NT2/D1 (cell line): ENCODE measurements at regions not wholly inside any gene's neighbourhood (a gene's known extent, or its start where the extent isn't known, plus 50 kb on each side); places are given as distances from the start of the nearest gene placed in this dataset.
"Not testable (repeated sequence)": the region's sequence is repeated elsewhere in the genome, so short reads cannot be mapped to it uniquely, and the experiment has no call there.

ENCODE experiments used
- DNase-seq: peaks from one replicate; pipeline ENCODE4 v3.0.0-alpha.2; 2011; ENCODE audit warnings: low read depth, low spot score
- H3K27me3 ChIP-seq: 2 replicates; pipeline ENCODE4 v1.6.0; 2011; ENCODE audit warnings: mild to moderate bottlenecking; ENCODE audit not compliant: insufficient read length, insufficient read depth
- H3K36me3 ChIP-seq: 2 replicates; pipeline ENCODE4 v1.6.1; 2011; ENCODE audit warnings: mild to moderate bottlenecking, low read length, mixed read lengths; ENCODE audit not compliant: insufficient read depth, insufficient read length
- H3K4me1 ChIP-seq: 2 replicates; pipeline ENCODE4 v1.5.1; 2011; ENCODE audit not compliant: insufficient read depth, insufficient read length
- H3K4me3 ChIP-seq: 2 replicates; pipeline ENCODE4 v1.5.1; 2011; ENCODE audit warnings: low read depth; ENCODE audit not compliant: insufficient read length
- H3K9ac ChIP-seq: 2 replicates; pipeline ENCODE4 v1.6.0; 2011; ENCODE audit warnings: low read depth; ENCODE audit not compliant: insufficient read length
- H3K9me3 ChIP-seq: 2 replicates; pipeline ENCODE4 v1.5.1; 2011; ENCODE audit warnings: mild to moderate bottlenecking, low read length; ENCODE audit not compliant: insufficient read depth
- SUZ12 ChIP-seq: IDR thresholded peaks from 2 replicates; pipeline ENCODE4 v1.6.1; 2011; ENCODE audit not compliant: insufficient read length, insufficient read depth; ENCODE audit errors: extremely low read depth
- YY1 ChIP-seq: IDR thresholded peaks from 2 replicates; pipeline ENCODE4 v1.6.1; 2011; ENCODE audit not compliant: insufficient read length, insufficient read depth
- ZNF274 ChIP-seq: IDR thresholded peaks from 2 replicates; pipeline ENCODE4 v1.6.1; 2011; ENCODE audit warnings: mild to moderate bottlenecking, low read depth, low read length

DNA sequence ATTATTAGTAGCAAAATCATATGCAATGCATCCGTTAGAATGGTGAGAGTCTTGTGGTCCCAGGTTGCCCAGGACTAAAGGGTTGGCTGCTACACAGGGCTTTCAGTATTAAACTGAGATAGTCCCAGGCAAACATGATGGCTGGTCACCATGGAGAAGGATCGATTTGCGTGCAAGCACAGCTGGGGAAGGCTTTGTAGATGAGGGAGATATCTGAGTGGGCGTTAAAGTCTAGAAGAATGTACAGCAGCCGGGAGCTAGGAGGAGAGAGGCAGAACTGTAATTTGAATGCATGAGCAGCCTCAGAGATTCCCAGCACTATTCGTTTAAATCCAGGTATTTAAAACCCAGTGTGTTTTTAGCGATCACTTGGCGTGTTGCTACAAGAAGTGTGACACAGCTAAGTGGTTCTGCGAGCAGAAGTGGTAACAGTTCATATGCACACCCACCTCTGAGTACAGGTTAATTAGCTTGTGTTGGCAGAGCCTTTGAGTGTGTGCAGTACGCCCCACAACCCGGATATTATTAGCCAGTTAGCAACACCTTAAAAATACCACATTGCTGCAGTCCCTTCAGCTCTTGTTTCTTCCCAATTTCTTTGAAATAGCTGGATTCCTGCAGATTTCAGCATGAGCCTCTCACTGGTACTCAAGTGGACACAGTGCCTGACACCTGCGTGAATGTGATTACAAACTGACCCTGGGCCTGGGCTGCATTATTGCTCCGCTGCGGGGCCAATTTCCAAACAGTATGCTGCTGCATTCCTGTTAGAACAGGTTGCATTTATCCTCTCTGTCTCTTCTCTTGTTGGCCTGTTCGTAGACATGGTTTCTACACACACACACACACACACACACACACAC is 67.2 kb upstream of the SCAF4 start:
- no peak overlapping the region for H3K9ac ChIP-seq
- no peaks in the 10 kb centered on the region for H3K27me3 ChIP-seq
- peaks cover 8% of the 10 kb centered on the region for H3K4me1 ChIP-seq
- no peak for TF ChIP-seq SUZ12
- no peak for TF ChIP-seq YY1
- TF ChIP-seq ZNF274 = no peak
- no peak overlapping the region for H3K4me3 ChIP-seq
- no peak for DNase-seq
- no peaks in the 10 kb centered on the region for H3K36me3 ChIP-seq
- H3K9me3 ChIP-seq = no peaks in the 10 kb centered on the region

DNA sequence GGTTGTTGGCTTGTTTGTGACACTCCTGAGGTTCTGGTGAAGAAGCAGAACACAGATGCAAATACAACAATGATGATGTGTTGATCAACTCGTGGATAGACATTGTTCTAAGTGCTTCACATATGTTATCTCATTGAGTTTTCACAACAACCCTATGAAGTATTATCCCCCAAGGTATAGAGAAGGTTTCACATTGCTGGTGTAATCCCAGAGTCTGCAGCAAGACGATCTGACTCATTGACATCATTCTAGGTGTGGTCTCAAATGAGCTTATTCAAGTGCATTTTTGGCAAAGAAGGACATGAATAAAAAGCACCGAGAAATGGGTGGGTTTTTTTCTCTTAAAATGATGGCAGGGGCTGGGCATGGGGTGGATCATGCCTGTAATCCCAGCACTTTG is 64.1 kb upstream of the SCAF4 start:
- Histone ChIP-seq H3K4me3 (no peak overlapping the region), H3K27me3 (no peaks in the 10 kb centered on the region), H3K9ac (no peak overlapping the region), H3K9me3 (0 out of 2 replicates have a peak, but pooled peaks cover 1% of the 10 kb centered on the region), H3K36me3 (no peaks in the 10 kb centered on the region), H3K4me1 (peaks cover 8% of the 10 kb centered on the region)
- TF ChIP-seq ZNF274 = no peak
- TF ChIP-seq SUZ12 = no peak
- TF ChIP-seq YY1 = no peak
- no peak for DNase-seq

- peaks cover 13% of the 10 kb centered on the region for H3K9me3 ChIP-seq
- not testable (repeated sequence) for H3K4me3 ChIP-seq, H3K27me3 ChIP-seq, H3K4me1 ChIP-seq, H3K36me3 ChIP-seq, DNase-seq, H3K9ac ChIP-seq
These were observed 58.5 kb upstream of the SCAF4 start for GRCh38 chr21:31790420-31790819.

DNA sequence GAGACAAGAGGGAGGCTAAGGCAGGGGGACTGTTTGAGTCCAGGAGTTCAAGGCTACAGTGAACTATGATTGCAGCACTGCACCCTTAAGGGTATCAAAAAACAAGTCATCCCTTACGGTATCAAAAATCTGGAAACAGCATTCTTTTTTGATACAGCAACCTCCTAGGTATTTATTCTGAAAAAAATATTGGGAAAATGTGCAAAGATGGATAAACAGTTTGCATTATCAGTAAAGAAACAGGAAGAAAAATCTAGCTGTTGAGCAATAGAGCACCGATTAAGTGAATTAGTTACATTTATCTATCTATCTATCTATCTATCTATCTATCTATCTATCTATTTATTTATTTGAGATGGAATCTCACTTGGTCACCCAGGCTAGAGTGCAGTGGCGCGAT is 56.7 kb upstream of the SCAF4 start:
- Histone ChIP-seq H3K27me3 (no peaks in the 10 kb centered on the region), H3K9ac (no peak overlapping the region), H3K9me3 (peaks cover 13% of the 10 kb centered on the region), H3K4me1 (no peaks in the 10 kb centered on the region), H3K4me3 (no peak overlapping the region), H3K36me3 (no peaks in the 10 kb centered on the region)
- no peak for DNase-seq
- TF ChIP-seq YY1 (no peak), SUZ12 (no peak), ZNF274 (no peak)

- not testable (repeated sequence) for H3K36me3 ChIP-seq, H3K9ac ChIP-seq, H3K4me1 ChIP-seq, H3K4me3 ChIP-seq, DNase-seq, H3K27me3 ChIP-seq
- H3K9me3 ChIP-seq = peaks cover 13% of the 10 kb centered on the region
These were observed 55.8 kb upstream of the SCAF4 start for GRCh38 chr21:31787691-31788090.

- no peaks in the 10 kb centered on the region for H3K36me3 ChIP-seq
- DNase-seq = no peak
- no peaks in the 10 kb centered on the region for H3K27me3 ChIP-seq
- TF ChIP-seq ZNF274 (no peak), SUZ12 (no peak), YY1 (no peak)
- no peak overlapping the region for H3K4me3 ChIP-seq
- peaks cover 13% of the 10 kb centered on the region for H3K9me3 ChIP-seq
- H3K4me1 ChIP-seq = no peaks in the 10 kb centered on the region
- no peak overlapping the region for H3K9ac ChIP-seq
These were observed 54.4 kb upstream of the SCAF4 start for GRCh38 chr21:31786164-31786920.

- H3K9ac ChIP-seq, H3K27me3 ChIP-seq, H3K9me3 ChIP-seq, H3K36me3 ChIP-seq, H3K4me3 ChIP-seq, H3K4me1 ChIP-seq: not testable (repeated sequence)
- peak; percentile 81 for DNase-seq
These were observed 53.6 kb upstream of the SCAF4 start for GRCh38 chr21:31785237-31786163.
